IMR-90 (cell line): ENCODE measurements at regions not wholly inside any gene's neighbourhood (a gene's known extent, or its start where the extent isn't known, plus 50 kb on each side); places are given as distances from the start of the nearest gene placed in this dataset.

Source experiments
- ATAC-seq: fragments of 200-7000 bp; cut with Tn5 transposase; 2 replicates; pipeline ENCODE4 v1.9.1; 2020; ENCODE audit warnings: low read depth, mild to moderate bottlenecking, moderate library complexity
- BruUV-seq: library from RNA; stranded (reverse); fragments of 400-500 nt; replicated peaks from 2 replicates; lab custom pipeline; 2021; lab: Mats Ljungman, UMichigan
- CTCF ChIA-PET: fragments of 300-600 bp; formaldehyde crosslinking; extraction: SDS; loops from one replicate; lab custom pipeline; 2021; ENCODE audit warnings: antibody characterized with exemption; lab: Yijun Ruan, JAX
- POLR2A ChIA-PET: fragments of 300-600 bp; sonication (Branson Sonifier 250); formaldehyde crosslinking; loops from one replicate; lab custom pipeline; 2022; ENCODE audit warnings: antibody characterized with exemption; ENCODE audit not compliant: unreplicated experiment; lab: Charles Lee
- DNase-seq: peaks from one replicate; pipeline ENCODE4 v3.0.0; 2013
- H2AFZ ChIP-seq: replicated peaks from 2 replicates; pipeline ENCODE3; 2013; ENCODE audit warnings: low read length, mild to moderate bottlenecking; ENCODE audit not compliant: poor library complexity
- H2AK5ac ChIP-seq: 2 replicates; pipeline ENCODE4 v1.6.1; 2013; ENCODE audit warnings: low read depth, low read length, inconsistent platforms
- H2AK9ac ChIP-seq: replicated peaks from 2 replicates; pipeline ENCODE3; 2013; ENCODE audit warnings: mild to moderate bottlenecking, low read depth, low read length, moderate library complexity; ENCODE audit not compliant: poor library complexity
- H2BK120ac ChIP-seq: 2 replicates; pipeline ENCODE4 v1.6.1; 2013; ENCODE audit warnings: low read depth, low read length, inconsistent platforms
- H2BK15ac ChIP-seq: 3 replicates; pipeline ENCODE4 v1.6.1; 2013; ENCODE audit warnings: low read depth, low read length, inconsistent platforms
- H2BK20ac ChIP-seq: 2 replicates; pipeline ENCODE4 v1.6.1; 2013; ENCODE audit warnings: low read depth, mild to moderate bottlenecking, inconsistent platforms, low read length, moderate library complexity
- H2BK5ac ChIP-seq: 2 replicates; pipeline ENCODE4 v1.6.1; 2013; ENCODE audit warnings: mild to moderate bottlenecking, low read depth, low read length, inconsistent platforms; ENCODE audit not compliant: poor library complexity, severe bottlenecking
- H3K14ac ChIP-seq: replicated peaks from 2 replicates; pipeline ENCODE4 v1.6.1; 2013; ENCODE audit warnings: low read depth, low read length, inconsistent platforms
- H3K18ac ChIP-seq: 2 replicates; pipeline ENCODE4 v1.6.1; 2013; ENCODE audit warnings: low read depth, low read length, control low read depth
- H3K23ac ChIP-seq: 2 replicates; pipeline ENCODE4 v1.6.1; 2013; ENCODE audit warnings: low read depth, low read length, inconsistent platforms
- H3K27ac ChIP-seq: 2 replicates; pipeline ENCODE4 v1.5.1; 2013; ENCODE audit warnings: mild to moderate bottlenecking, control low read depth, low read length; ENCODE audit not compliant: insufficient read depth
- H3K27me3 ChIP-seq: 2 replicates; pipeline ENCODE4 v1.6.1; 2013; ENCODE audit warnings: low read length; ENCODE audit not compliant: control insufficient read depth, insufficient read depth
- H3K36me3 ChIP-seq: 2 replicates; pipeline ENCODE4 v1.6.1; 2013; ENCODE audit warnings: low read length, mixed read lengths; ENCODE audit not compliant: control insufficient read depth, insufficient read depth
- H3K4ac ChIP-seq: 2 replicates; pipeline ENCODE4 v1.6.1; 2013; ENCODE audit warnings: low read depth, low read length, inconsistent platforms
- H3K4me1 ChIP-seq: 2 replicates; pipeline ENCODE4 v1.6.1; 2013; ENCODE audit warnings: low read length, mixed read lengths; ENCODE audit not compliant: control insufficient read depth, insufficient read depth
- H3K4me2 ChIP-seq: 2 replicates; pipeline ENCODE4 v1.6.1; 2013; ENCODE audit warnings: low read depth, mild to moderate bottlenecking, control low read depth, low read length, moderate library complexity
- H3K4me3 ChIP-seq: 2 replicates; pipeline ENCODE4 v1.5.1; 2013; ENCODE audit warnings: low read depth, mild to moderate bottlenecking, control low read depth, low read length, moderate library complexity; ENCODE audit not compliant: insufficient read depth
- H3K56ac ChIP-seq: 2 replicates; pipeline ENCODE4 v1.6.1; 2013; ENCODE audit warnings: low read length, inconsistent platforms; ENCODE audit not compliant: insufficient read depth; ENCODE audit errors: extremely low read depth
- H3K79me1 ChIP-seq, 2 experiments: 2 replicates each; pipeline ENCODE4 v1.6.1; 2013; ENCODE audit warnings: low read length in 2 of 2, inconsistent platforms in 1 of 2, low read depth in 1 of 2
- H3K9ac ChIP-seq: 2 replicates; pipeline ENCODE4 v1.6.1; 2013; ENCODE audit warnings: low read depth, low read length, control low read depth
- H3K9me1 ChIP-seq: 2 replicates; pipeline ENCODE4 v1.6.1; 2013; ENCODE audit warnings: low read length, inconsistent platforms; ENCODE audit not compliant: insufficient read depth
- H3K9me3 ChIP-seq: 2 replicates; pipeline ENCODE4 v1.6.1; 2013; ENCODE audit warnings: low read length; ENCODE audit not compliant: control insufficient read depth, insufficient read depth
- H4K20me1 ChIP-seq: 2 replicates; pipeline ENCODE4 v1.6.1; 2013; ENCODE audit warnings: low read length, inconsistent platforms; ENCODE audit not compliant: insufficient read depth
- H4K5ac ChIP-seq: 2 replicates; pipeline ENCODE4 v1.6.1; 2013; ENCODE audit warnings: mild to moderate bottlenecking, low read depth, low read length, control low read depth
- H4K8ac ChIP-seq, 2 experiments: 2 replicates each; pipeline ENCODE4 v1.6.1; 2013; ENCODE audit warnings: low read depth in 2 of 2, low read length in 2 of 2, control low read depth in 1 of 2, inconsistent platforms in 1 of 2
- H4K91ac ChIP-seq: 2 replicates; pipeline ENCODE4 v1.6.1; 2013; ENCODE audit warnings: low read depth, low read length, inconsistent platforms; ENCODE audit not compliant: insufficient read depth
- BHLHE40 ChIP-seq: fragments of 150-350 bp; IDR thresholded peaks from 2 replicates; pipeline ENCODE4 v1.6.1; 2016; ENCODE audit warnings: mild to moderate bottlenecking, low read depth, low read length
- CEBPB ChIP-seq: IDR thresholded peaks from 2 replicates; pipeline ENCODE4 v1.6.1; 2012; ENCODE audit warnings: low read depth, low read length, improper control_type of control experiment
- CHD1 ChIP-seq: IDR thresholded peaks from 2 replicates; pipeline ENCODE4 v1.6.1; 2012; ENCODE audit warnings: low read depth, low read length, improper control_type of control experiment
- USF2 ChIP-seq: fragments of 150-350 bp; IDR thresholded peaks from 2 replicates; pipeline ENCODE4 v1.6.1; 2017; ENCODE audit warnings: mild to moderate bottlenecking, antibody characterized with exemption, low read length, low read depth
- WGBS, 2 experiments: methylation state at CpG; one replicate each; pipeline versions ENCODE4 v1.1.5 to v1.1.7; 2013; ENCODE audit warnings: missing lambda C conversion rate in 2 of 2; ENCODE audit not compliant: insufficient read length in 1 of 2; ENCODE audit errors: extremely low coverage in 2 of 2; 5-methylcytosine and 5-hydroxymethylcytosine counted together
- dilution Hi-C: fragments of 300-500 bp; cut with HindIII; formaldehyde crosslinking; loops from one replicate; pipeline ENCODE4 v1.14.3; 2018; ENCODE audit warnings: low sequenced_read_pairs; ENCODE audit not compliant: unreplicated experiment
- in situ Hi-C: fragments of 300-500 bp; cut with MboI; formaldehyde crosslinking; loops from 3 replicates; pipeline ENCODE4 v1.14.3; 2019; ENCODE audit warnings: low sequenced_read_pairs, inconsistent platforms, mixed read lengths
- intact Hi-C: fragments of 100-400 bp; cut with micrococcal nuclease; formaldehyde crosslinking; loops from 2 replicates; pipeline ENCODE4 v1.10.0; 2022
- TF ChIP-seq, protein P1 (sequence below): conservative IDR thresholded peaks from 2 replicates; pipeline ENCODE4 v1.5.1; 2012; ENCODE audit warnings: mild to moderate bottlenecking, low read depth, low read length, improper control_type of control experiment

DNA sequence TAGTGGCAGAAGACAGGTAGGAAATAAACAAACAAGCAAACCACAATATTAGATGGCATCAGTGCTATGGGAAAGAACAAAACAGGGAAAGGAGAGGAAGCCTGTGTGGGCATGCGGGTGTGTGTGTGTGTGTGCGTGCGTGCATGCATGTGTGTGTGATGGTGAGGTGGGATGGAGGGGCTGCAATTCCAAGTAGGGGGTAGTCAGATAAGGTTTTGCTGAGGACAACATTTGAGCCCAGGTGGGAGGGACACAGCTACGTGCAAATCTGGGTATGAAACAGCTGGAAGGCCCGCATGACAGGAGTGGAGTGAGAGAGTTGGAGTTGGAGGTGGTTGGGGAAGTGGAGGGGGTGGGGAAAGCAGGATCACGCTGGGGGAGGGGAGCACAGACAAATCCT, 121.0 kb upstream of the PARD3 start:
- H3K4ac ChIP-seq = no peak overlapping the region
- H3K27ac ChIP-seq = no peak overlapping the region
- TF ChIP-seq BHLHE40 = no peak
- TF ChIP-seq CEBPB = no peak
- TF ChIP-seq, protein P1, sequence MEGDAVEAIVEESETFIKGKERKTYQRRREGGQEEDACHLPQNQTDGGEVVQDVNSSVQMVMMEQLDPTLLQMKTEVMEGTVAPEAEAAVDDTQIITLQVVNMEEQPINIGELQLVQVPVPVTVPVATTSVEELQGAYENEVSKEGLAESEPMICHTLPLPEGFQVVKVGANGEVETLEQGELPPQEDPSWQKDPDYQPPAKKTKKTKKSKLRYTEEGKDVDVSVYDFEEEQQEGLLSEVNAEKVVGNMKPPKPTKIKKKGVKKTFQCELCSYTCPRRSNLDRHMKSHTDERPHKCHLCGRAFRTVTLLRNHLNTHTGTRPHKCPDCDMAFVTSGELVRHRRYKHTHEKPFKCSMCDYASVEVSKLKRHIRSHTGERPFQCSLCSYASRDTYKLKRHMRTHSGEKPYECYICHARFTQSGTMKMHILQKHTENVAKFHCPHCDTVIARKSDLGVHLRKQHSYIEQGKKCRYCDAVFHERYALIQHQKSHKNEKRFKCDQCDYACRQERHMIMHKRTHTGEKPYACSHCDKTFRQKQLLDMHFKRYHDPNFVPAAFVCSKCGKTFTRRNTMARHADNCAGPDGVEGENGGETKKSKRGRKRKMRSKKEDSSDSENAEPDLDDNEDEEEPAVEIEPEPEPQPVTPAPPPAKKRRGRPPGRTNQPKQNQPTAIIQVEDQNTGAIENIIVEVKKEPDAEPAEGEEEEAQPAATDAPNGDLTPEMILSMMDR = no peak
- no peak for TF ChIP-seq CHD1
- TF ChIP-seq USF2 = no peak
- H4K20me1 ChIP-seq = no peaks in the 10 kb centered on the region
- BruUV-seq = no TSS peak
- no peak overlapping the region for H3K4me2 ChIP-seq
- no peaks in the 10 kb centered on the region for H3K79me1 ChIP-seq
- H3K56ac ChIP-seq = no peak overlapping the region
- DNase-seq (no peak), ATAC-seq (no peak)
- H4K8ac ChIP-seq = no peak overlapping the region
- CTCF ChIA-PET = no interaction called here
- no peak overlapping the region for H3K4me3 ChIP-seq
- dilution Hi-C loops (no loop called here), in situ Hi-C loops (no loop called here), intact Hi-C loops (no loop called here)
- POLR2A ChIA-PET = no interaction called here
- no peak overlapping the region for H2AK5ac ChIP-seq
- H3K36me3 ChIP-seq = no peaks in the 10 kb centered on the region
- H3K23ac ChIP-seq = no peak overlapping the region
- no peaks in the 10 kb centered on the region for H3K4me1 ChIP-seq
- no peak overlapping the region for H4K91ac ChIP-seq
- no peak overlapping the region for H2BK20ac ChIP-seq
- no peak overlapping the region for H2BK5ac ChIP-seq
- no peak overlapping the region for H3K9ac ChIP-seq
- no peaks in the 10 kb centered on the region for H3K9me3 ChIP-seq
- no peak overlapping the region for H3K18ac ChIP-seq
- H3K14ac ChIP-seq = no peak overlapping the region; the same call in 1 of the 2 replicates
- no peak overlapping the region for H2AFZ ChIP-seq
- H3K27me3 ChIP-seq = peaks cover 6% of the 10 kb centered on the region; the same call in 1 of the 2 replicates
- no peak overlapping the region for H2BK15ac ChIP-seq
- H2BK120ac ChIP-seq = no peak overlapping the region
- H4K5ac ChIP-seq = no peak overlapping the region
- WGBS, 2 experiments = 100% methylated on average over 1 of the region's 6 CpGs; no CpG with 5 or more reads in 1 of the 2 experiments
- no peak overlapping the region for H2AK9ac ChIP-seq
- H3K9me1 ChIP-seq = no peaks in the 10 kb centered on the region
